ENCODE measurements at regions not wholly inside any gene's neighbourhood (a gene's known extent, or its start where the extent isn't known, plus 50 kb on each side); places are given as distances from the start of the nearest gene placed in this dataset.

DNA sequence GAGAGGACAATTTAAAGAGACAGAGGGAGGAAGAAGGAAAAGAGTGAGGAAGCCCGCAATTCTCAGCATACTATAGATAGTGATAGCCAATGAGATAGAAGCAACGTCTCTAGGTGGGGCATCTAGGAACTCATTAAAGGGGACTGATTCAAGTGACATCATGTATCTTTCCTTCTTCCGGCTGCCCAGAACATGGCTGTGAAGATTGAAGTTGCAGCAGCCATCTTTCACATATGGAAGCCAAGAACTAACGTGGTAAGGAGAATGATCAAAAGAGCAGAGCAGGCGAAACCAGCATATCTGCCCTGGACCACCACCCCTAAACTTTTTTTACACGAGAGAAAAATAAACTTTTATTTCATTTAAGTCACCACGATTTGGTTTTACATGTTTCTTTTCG lies 133.8 kb downstream of the DDX53 start:
- TF ChIP-seq, protein P1, sequence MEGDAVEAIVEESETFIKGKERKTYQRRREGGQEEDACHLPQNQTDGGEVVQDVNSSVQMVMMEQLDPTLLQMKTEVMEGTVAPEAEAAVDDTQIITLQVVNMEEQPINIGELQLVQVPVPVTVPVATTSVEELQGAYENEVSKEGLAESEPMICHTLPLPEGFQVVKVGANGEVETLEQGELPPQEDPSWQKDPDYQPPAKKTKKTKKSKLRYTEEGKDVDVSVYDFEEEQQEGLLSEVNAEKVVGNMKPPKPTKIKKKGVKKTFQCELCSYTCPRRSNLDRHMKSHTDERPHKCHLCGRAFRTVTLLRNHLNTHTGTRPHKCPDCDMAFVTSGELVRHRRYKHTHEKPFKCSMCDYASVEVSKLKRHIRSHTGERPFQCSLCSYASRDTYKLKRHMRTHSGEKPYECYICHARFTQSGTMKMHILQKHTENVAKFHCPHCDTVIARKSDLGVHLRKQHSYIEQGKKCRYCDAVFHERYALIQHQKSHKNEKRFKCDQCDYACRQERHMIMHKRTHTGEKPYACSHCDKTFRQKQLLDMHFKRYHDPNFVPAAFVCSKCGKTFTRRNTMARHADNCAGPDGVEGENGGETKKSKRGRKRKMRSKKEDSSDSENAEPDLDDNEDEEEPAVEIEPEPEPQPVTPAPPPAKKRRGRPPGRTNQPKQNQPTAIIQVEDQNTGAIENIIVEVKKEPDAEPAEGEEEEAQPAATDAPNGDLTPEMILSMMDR (IDR thresholded peaks at IDR 0.05; ENCODE audit: insufficient read depth, low read length, severe bottlenecking), result no peak
- DNase-seq (ENCODE audit: low read depth) (no peak), FAIRE-seq (no peak)
- no peaks in the 10 kb centered on the region for H3K36me3 ChIP-seq (ENCODE audit: control insufficient read depth, insufficient read depth, low read length)
- H3K4me3 ChIP-seq (ENCODE audit: low read depth, low read length), result no peak overlapping the region
- H3K27me3 ChIP-seq (ENCODE audit: control insufficient read depth, insufficient read depth, low read length), result no peaks in the 10 kb centered on the region

DNA sequence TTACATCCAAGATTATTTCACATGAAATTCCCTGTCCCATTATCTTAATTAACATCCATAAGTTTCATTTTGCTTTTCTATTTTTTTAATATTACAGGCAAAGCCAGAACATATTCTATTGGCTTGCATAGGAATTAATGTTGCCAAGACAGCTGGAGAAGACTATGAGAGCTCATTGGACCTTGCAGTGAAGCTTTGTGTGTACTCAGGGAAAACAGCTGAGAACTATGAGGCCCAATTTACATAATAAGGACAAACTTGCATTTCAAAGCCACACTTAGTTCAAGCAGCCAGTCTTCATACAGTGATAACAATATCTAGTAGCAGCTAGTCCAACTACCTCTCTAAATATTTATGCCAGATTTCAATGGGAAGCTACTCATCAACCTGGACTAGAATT lies 134.4 kb downstream of the DDX53 start:
- no peaks in the 10 kb centered on the region for H3K27me3 ChIP-seq (ENCODE audit: control insufficient read depth, insufficient read depth, low read length)
- TF ChIP-seq, protein P1 (IDR thresholded peaks at IDR 0.05; ENCODE audit: insufficient read depth, low read length, severe bottlenecking), result no peak
- DNase-seq (ENCODE audit: low read depth) (no peak), FAIRE-seq (no peak)
- no peaks in the 10 kb centered on the region for H3K36me3 ChIP-seq (ENCODE audit: control insufficient read depth, insufficient read depth, low read length)
- no peak overlapping the region for H3K4me3 ChIP-seq (ENCODE audit: low read depth, low read length)

DNA sequence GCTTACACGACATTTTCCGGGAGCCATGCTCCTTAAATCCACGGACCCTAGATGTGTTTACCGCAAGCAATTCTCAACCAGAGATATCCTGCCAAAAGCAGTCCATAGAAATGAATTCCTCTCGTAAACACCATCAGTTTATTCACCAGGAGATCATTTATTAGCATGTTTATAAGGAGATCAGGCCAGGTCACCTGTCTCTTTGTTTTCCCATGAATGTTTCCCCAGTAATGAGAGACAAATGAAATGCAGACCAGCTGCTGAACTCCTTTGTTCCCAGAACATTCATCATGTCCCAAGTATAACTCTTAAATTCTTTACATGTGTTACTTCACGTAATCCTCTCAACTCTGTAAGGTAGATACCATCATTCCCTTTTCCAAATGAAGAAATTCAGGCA lies 137.1 kb downstream of the DDX53 start:
- no peak overlapping the region for H3K4me3 ChIP-seq (ENCODE audit: low read depth, low read length)
- H3K27me3 ChIP-seq (ENCODE audit: control insufficient read depth, insufficient read depth, low read length), result no peaks in the 10 kb centered on the region
- H3K36me3 ChIP-seq (ENCODE audit: control insufficient read depth, insufficient read depth, low read length), result no peaks in the 10 kb centered on the region
- TF ChIP-seq, protein P1 (IDR thresholded peaks at IDR 0.05; ENCODE audit: insufficient read depth, low read length, severe bottlenecking), result no peak
- FAIRE-seq, result peak; percentile 93
- DNase-seq (ENCODE audit: low read depth), result no peak

DNA sequence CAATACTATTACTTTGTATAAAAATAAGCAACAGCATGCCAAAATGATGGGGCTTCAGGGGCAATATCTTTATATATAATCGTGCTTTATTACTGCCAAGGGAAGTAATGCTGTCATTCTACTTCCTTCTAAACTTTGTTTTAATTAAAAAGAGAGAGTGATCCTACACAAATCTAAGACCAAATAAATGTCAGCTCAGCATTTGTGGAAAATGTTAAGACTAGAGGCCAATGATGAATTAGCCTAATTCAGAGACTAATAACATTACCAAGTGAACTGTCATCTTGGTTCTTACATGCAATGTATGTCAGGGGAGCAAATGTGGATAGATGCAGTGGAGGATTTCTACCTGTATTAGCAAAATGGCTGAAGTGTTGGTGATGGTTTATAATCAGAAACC lies 166.4 kb upstream of the PTCHD1 start:
- no peak for DNase-seq (ENCODE audit: low read depth)
- no peak overlapping the region for H3K4me3 ChIP-seq (ENCODE audit: low read depth, low read length)
- H3K27me3 ChIP-seq (ENCODE audit: control insufficient read depth, insufficient read depth, low read length), result no peaks in the 10 kb centered on the region
- FAIRE-seq, result no peak
- TF ChIP-seq, protein P1 (IDR thresholded peaks at IDR 0.05; ENCODE audit: insufficient read depth, low read length, severe bottlenecking), result no peak
- no peaks in the 10 kb centered on the region for H3K36me3 ChIP-seq (ENCODE audit: control insufficient read depth, insufficient read depth, low read length)

DNA sequence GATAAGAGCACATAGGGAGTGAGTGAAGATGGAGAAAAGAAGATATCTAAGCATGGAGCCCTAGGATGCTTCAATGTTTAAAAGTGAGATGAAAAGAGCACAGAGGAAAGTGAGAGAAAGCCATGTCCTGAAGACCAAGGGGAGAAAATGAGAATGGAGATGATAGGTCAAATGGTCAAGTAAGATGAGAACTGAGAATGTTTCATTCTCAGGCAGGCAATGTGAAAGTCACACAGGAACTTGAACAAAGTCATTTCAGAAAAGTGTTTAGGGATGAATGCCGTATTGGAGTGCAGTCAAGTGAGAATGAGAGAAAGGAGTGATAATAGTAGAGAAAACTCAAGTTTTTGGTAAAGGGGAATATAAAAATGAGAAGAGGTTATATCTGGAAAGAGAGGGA lies 148.7 kb upstream of the PTCHD1 start:
- TF ChIP-seq, protein P1 (IDR thresholded peaks at IDR 0.05; ENCODE audit: insufficient read depth, low read length, severe bottlenecking), result no peak
- Histone ChIP-seq H3K4me3 (ENCODE audit: low read depth, low read length) (no peak overlapping the region), H3K27me3 (ENCODE audit: control insufficient read depth, insufficient read depth, low read length) (no peaks in the 10 kb centered on the region), H3K36me3 (ENCODE audit: control insufficient read depth, insufficient read depth, low read length) (no peaks in the 10 kb centered on the region)
- no peak for FAIRE-seq
- DNase-seq (ENCODE audit: low read depth), result no peak

DNA sequence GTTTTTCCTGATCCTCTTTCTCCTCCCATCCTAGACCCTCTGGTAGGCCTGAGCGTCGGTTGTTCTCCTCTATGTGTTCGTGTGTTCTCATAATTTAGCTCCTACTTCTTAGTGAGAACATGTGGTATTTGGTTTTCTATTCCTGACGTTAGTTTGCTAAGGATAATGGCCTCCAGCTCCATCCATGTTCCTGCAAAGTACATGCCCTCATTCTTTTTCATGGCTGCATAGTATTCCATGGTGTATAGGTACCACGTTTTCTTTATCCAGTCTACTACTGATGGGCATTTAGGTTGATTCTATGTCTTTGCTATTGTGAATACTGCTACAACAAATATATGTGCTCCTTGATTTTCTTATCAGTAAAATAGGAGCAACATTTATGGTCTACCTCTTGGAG lies 146.8 kb upstream of the PTCHD1 start:
- Histone ChIP-seq H3K4me3 (ENCODE audit: low read depth, low read length) (no peak overlapping the region), H3K36me3 (ENCODE audit: control insufficient read depth, insufficient read depth, low read length) (no peaks in the 10 kb centered on the region), H3K27me3 (ENCODE audit: control insufficient read depth, insufficient read depth, low read length) (no peaks in the 10 kb centered on the region)
- FAIRE-seq, result no peak
- no peak for DNase-seq (ENCODE audit: low read depth)
- TF ChIP-seq, protein P1 (IDR thresholded peaks at IDR 0.05; ENCODE audit: insufficient read depth, low read length, severe bottlenecking), result no peak
